ENCODE measurements at regions not wholly inside any gene's neighbourhood (a gene's known extent, or its start where the extent isn't known, plus 50 kb on each side); places are given as distances from the start of the nearest gene placed in this dataset.

- TF ChIP-seq POLR2AphosphoS5 (IDR thresholded peaks at IDR 0.05; ENCODE audit: low read depth) (no peak), GABPA (IDR thresholded peaks at IDR 0.05; ENCODE audit: low read depth) (no peak)
- Histone ChIP-seq H3K27ac (replicated peaks) (no peak overlapping the region), H3K27me3 (ENCODE audit: insufficient read depth, poor library complexity, severe bottlenecking) (no peaks in the 10 kb centered on the region), H3K4me3 (replicated peaks; ENCODE audit: insufficient read depth, low read length) (no peak overlapping the region)
- DNase-seq (ENCODE audit: low read depth in 1 of 2, low spot score in 1 of 2): no peak
Observed at GRCh38 chr4:136017556-136017955, 1514.7 kb downstream of the PCDH18 start.

- Histone ChIP-seq H3K4me3 (replicated peaks; ENCODE audit: insufficient read depth, low read length) (no peak overlapping the region), H3K27ac (replicated peaks) (no peak overlapping the region), H3K27me3 (ENCODE audit: insufficient read depth, poor library complexity, severe bottlenecking) (no peaks in the 10 kb centered on the region)
- no peak for DNase-seq (ENCODE audit: low read depth in 1 of 2, low spot score in 1 of 2)
- TF ChIP-seq REST (IDR thresholded peaks at IDR 0.05; ENCODE audit: insufficient replicate concordance, low read depth): no peak
Observed at GRCh38 chr4:136012220-136012619, 1520.1 kb downstream of the PCDH18 start.

GRCh38 chr4:136009258-136009832 is 1522.9 kb downstream of the PCDH18 start:
- DNase-seq (ENCODE audit: low read depth in 1 of 2, low spot score in 1 of 2): no peak
- H3K4me3 ChIP-seq (replicated peaks; ENCODE audit: insufficient read depth, low read length): no peak overlapping the region

GRCh38 chr4:136007991-136008390 is 1524.3 kb downstream of the PCDH18 start:
- Histone ChIP-seq H3K27me3 (ENCODE audit: insufficient read depth, poor library complexity, severe bottlenecking) (no peaks in the 10 kb centered on the region), H3K27ac (replicated peaks) (no peak overlapping the region), H3K4me3 (replicated peaks; ENCODE audit: insufficient read depth, low read length) (no peak overlapping the region)
- DNase-seq (ENCODE audit: low read depth in 1 of 2, low spot score in 1 of 2): no peak
- no peak for TF ChIP-seq POLR2AphosphoS5 (IDR thresholded peaks at IDR 0.05; ENCODE audit: low read depth)
- no peak for TF ChIP-seq CTCF (IDR thresholded peaks at IDR 0.05; ENCODE audit: insufficient read depth, low read length)
- no peak for TF ChIP-seq REST (IDR thresholded peaks at IDR 0.05; ENCODE audit: insufficient replicate concordance, low read depth)
- no peak for TF ChIP-seq GABPA (IDR thresholded peaks at IDR 0.05; ENCODE audit: low read depth)
- TF ChIP-seq SPI1 (IDR thresholded peaks at IDR 0.05; ENCODE audit: borderline replicate concordance, low read depth): no peak

More at GRCh38 chr4:136009258-136009832, 1522.9 kb downstream of the PCDH18 start:
- H3K27ac ChIP-seq (replicated peaks): no peak overlapping the region
- TF ChIP-seq POLR2AphosphoS5 (IDR thresholded peaks at IDR 0.05; ENCODE audit: low read depth) (no peak), CTCF (IDR thresholded peaks at IDR 0.05; ENCODE audit: insufficient read depth, low read length) (no peak), REST (IDR thresholded peaks at IDR 0.05; ENCODE audit: insufficient replicate concordance, low read depth) (no peak), SPI1 (IDR thresholded peaks at IDR 0.05; ENCODE audit: borderline replicate concordance, low read depth) (no peak), GABPA (IDR thresholded peaks at IDR 0.05; ENCODE audit: low read depth) (no peak)
- H3K27me3 ChIP-seq (ENCODE audit: insufficient read depth, poor library complexity, severe bottlenecking): no peaks in the 10 kb centered on the region

Measured in HL-60 (cell line).